GM18907 (cell line): ENCODE measurements at regions not wholly inside any gene's neighbourhood (a gene's known extent, or its start where the extent isn't known, plus 50 kb on each side); places are given as distances from the start of the nearest gene placed in this dataset.

Source experiments
- ATAC-seq: cut with Tn5 transposase; IDR thresholded peaks from one replicate; pipeline ENCODE4 v1.9.1; 2021; ENCODE audit warnings: mild to moderate bottlenecking, moderate library complexity; ENCODE audit not compliant: unreplicated experiment

- ATAC-seq, result no peak
These were observed 476.5 kb upstream of the IGFBP3 start for GRCh38 chr7:46397591-46397990.

- no peak for ATAC-seq
These were observed 475.4 kb upstream of the IGFBP3 start for GRCh38 chr7:46396481-46396880.

- no peak for ATAC-seq
These were observed 472.1 kb upstream of the IGFBP3 start for GRCh38 chr7:46393142-46393541.

GRCh38 chr7:46391231-46392201, 470.4 kb upstream of the IGFBP3 start:
- ATAC-seq, result no peak

- ATAC-seq, result no peak
These were observed 469.0 kb upstream of the IGFBP3 start for GRCh38 chr7:46390042-46390441.

GRCh38 chr7:46389146-46389545, 468.1 kb upstream of the IGFBP3 start:
- ATAC-seq, result no peak

DNA sequence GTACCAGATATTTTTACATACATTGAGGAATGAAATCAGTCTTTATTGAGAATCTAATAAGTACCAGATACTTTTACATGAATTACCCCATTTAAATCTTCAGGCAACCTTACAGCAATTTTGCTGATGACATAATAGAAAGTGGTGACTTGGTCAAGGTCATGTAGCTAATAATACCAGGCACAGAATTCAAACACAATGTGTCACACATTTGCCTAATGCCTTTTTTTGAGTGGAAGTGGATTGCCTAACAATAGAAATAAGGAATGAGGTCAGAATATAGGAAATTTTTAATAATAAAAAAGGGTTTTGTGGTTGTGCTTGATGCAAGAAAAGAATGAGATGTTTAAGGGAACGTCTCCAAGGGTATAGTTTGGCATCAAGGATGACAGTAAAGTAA, 466.6 kb upstream of the IGFBP3 start:
- ATAC-seq, result no peak

DNA sequence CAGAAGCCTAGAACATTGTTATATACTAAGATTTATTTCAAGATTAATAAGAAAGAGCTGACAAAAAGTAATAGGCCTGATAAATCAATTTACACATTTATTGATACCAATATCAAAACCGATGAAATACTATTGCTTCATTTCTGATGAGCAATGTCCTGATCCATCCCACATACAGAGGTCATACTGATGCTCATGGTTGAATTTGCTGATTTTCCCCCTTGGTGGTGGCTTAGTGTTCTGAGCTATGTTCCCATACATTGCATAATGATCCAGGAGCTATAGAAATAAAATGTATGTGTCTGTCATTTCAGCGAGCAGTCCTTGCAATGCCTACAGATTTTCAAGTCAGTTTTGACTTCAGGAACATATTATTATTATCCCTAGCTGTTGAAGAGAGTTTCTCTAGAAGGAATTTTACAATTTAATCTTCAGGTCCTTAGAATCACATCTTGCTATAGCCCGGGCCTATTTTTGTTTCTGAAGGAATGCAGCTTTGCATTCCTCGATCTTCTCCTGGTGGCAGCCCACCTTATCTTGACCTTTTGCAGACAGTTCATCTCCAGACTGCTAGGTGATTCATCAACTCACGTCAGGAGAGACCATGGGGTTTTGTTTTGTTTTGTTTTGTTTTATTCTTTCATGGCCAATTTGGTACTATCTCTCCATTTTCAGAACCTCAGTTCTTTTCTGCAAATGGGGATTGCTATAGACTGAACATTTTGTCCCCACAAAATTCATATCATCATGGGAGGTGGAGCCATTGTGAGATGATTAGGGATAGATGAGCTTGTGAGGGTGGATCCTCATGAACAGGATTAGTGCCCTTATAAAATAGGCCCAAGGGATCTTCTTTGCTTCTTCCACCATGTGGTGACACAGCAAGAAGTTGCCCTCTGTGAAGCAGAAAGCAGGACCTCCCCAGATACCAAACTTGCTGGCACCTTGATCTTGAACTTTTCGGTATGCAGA, 465.6 kb upstream of the IGFBP3 start:
- no peak for ATAC-seq

- ATAC-seq, result no peak
These were observed 464.7 kb upstream of the IGFBP3 start for GRCh38 chr7:46385662-46386309.

DNA sequence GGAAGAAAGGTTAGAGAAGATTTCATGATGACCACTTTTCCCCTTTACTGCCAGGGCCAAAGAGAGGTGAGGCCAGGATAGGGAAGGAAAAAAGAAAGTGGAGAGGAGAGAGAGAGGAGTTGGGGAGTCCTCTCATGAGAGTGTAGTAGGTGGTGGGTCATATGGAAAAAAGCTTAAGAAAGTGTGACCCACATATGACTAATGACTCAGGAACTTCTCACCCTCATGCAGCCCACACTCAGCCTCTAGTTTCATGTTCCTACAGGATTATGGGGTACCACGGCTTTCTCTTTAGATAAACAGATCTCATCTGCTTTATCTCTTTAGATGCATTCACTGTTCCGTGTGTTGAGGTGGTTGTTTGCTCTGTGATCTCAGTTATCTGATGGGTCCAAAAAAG, 462.5 kb upstream of the IGFBP3 start:
- no peak for ATAC-seq

DNA sequence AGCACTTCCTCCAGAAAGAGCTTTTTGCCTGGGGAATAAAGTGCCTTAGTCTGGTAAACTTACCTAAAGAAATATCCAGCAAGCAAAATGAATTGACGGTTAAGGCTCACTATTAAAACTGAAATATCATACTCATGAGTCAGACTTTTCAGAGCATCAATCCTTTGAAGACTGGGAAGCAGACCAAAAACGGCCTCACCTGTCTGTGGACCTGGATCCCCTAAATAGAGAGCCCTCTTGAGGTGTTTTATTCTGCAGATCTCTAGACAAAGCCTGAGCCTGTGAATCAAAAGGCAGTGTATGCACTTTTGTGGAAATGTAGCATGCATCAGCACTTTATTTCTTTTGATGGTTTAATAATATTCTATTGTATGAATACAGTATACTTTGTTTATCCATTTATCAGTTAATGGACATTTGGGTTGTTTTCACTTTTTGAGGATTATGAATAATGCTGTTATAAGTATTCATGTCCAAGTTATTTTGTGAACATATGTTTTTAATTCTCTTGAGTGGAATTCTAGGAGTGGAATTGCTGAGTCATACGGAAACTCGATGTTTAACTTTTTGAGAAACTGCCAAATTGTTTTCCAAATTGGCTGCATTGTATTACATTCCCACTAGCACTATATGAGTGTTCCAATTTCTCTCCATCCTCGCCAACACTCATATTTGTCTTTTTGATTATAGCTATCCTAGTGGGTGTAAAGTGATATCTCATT, 449.0 kb upstream of the IGFBP3 start:
- no peak for ATAC-seq

DNA sequence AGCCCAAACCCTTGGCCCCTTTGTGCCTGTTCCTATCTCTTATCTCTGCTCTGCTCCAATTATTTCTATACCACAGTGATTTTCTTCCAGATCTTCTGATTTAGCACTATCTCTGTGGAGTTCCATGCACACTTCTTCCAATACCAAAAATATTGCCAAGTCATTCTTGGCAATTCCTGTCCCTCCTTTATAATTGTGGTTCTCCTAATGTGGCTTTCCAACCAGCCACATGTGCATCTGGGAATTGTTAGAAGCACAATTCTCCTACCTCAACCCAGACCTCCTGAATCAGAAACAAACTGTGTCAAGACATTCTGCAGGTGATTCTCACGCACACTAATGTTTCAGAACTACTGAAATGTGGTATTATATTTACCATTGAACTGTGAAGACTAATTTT, 447.8 kb upstream of the IGFBP3 start:
- no peak for ATAC-seq

GRCh38 chr7:46366526-46366925, 445.5 kb upstream of the IGFBP3 start:
- ATAC-seq, result no peak

DNA sequence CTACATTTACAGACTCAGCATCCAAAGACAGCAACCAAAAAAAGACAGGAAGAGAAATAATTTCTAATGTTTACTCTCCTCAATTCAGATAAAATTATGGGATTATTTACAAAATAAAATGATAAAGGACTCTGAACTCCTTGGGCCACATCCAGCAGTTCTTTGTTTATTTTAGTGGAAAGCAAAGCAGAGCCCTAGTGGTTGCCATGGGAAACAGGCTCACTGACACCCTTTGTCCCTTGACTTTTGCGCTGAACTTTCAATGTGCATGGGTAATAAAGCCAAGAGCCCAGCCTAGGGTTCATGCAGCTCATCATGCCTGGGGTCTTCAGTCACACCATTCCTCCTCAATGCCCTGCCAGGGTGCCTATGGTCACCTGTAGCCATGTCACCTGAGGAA, 442.6 kb upstream of the IGFBP3 start:
- ATAC-seq, result no peak

DNA sequence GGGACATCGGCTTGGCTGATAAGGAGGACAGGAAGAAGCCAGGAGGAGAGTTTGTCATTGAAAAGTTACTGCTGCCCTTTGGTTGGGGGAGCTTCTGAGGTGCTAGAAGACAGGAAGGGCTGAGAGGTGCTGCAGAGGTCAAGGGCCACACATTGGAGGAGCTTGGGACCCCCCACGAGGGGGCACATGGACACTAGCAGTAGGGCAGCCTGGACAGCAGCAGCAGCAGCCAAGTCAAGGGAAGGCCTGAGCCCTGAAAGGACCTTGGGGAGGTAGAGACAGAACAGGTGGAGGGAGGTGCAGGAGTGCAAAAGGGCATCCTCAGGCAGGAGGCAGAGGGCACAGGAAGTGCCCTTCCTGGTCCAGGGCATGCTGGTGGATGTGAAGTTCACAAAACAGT, 439.7 kb upstream of the IGFBP3 start:
- ATAC-seq, result no peak

GRCh38 chr7:46360296-46360695, 439.2 kb upstream of the IGFBP3 start:
- ATAC-seq, result no peak

- no peak for ATAC-seq
These were observed 436.8 kb upstream of the IGFBP3 start for GRCh38 chr7:46357851-46358250.

DNA sequence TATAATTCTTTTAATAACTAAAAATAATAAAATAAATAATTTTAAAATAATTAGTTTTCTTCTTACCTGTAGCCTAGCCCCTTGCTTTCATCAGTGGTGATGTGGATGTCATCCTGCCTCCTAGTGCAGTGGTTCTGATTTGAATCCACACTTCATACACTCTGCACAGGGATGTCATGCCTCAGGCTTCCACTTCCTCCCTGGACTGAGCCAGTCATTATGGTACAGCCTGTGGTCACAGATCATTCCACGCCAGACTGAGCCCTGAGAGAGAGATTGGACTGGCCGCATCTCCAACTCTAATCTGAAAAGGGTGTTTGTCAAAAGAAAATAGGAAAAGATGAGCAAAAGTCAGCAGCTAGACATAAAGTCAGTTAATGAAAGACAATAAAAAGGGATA, 436.2 kb upstream of the IGFBP3 start:
- ATAC-seq, result no peak

DNA sequence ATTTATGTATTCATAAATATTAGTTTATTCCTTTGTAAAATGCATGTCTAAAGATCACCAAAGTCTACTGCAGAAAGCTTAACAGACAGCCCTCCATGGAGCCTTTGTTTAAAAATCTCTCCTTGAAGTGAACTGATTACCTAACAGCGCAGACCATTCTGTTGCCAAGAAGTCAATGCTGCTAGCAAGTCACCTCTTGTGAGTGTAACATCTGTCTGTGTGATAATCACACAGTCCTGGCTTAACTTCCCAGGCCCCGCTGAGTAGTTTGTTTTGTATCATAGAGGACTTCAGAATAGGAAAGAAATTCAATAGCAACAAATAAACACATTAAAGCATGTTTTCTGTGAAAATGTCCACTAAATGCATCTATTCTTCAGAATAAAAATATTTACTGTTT, 435.3 kb upstream of the IGFBP3 start:
- ATAC-seq, result no peak

GRCh38 chr7:46355331-46355730, 434.3 kb upstream of the IGFBP3 start:
- no peak for ATAC-seq
